ENCODE measurements at regions not wholly inside any gene's neighbourhood (a gene's known extent, or its start where the extent isn't known, plus 50 kb on each side); places are given as distances from the start of the nearest gene placed in this dataset.

- TF ChIP-seq, protein P1, sequence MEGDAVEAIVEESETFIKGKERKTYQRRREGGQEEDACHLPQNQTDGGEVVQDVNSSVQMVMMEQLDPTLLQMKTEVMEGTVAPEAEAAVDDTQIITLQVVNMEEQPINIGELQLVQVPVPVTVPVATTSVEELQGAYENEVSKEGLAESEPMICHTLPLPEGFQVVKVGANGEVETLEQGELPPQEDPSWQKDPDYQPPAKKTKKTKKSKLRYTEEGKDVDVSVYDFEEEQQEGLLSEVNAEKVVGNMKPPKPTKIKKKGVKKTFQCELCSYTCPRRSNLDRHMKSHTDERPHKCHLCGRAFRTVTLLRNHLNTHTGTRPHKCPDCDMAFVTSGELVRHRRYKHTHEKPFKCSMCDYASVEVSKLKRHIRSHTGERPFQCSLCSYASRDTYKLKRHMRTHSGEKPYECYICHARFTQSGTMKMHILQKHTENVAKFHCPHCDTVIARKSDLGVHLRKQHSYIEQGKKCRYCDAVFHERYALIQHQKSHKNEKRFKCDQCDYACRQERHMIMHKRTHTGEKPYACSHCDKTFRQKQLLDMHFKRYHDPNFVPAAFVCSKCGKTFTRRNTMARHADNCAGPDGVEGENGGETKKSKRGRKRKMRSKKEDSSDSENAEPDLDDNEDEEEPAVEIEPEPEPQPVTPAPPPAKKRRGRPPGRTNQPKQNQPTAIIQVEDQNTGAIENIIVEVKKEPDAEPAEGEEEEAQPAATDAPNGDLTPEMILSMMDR (conservative IDR thresholded peaks at IDR 0.05 in 1 of 2, IDR thresholded peaks at IDR 0.05 in 1 of 2; ENCODE audit: low read depth in 1 of 2, low read length in 2 of 2), result no peak
- TF ChIP-seq EZH2 (IDR thresholded peaks at IDR 0.05; ENCODE audit: low read length, missing control alignments), result no peak
These were observed 87.4 kb upstream of the CLDN5 start for GRCh38 chr22:19611590-19611989.

All from fibroblast of lung (primary cell).